LNCAP (cell line): ENCODE measurements at regions not wholly inside any gene's neighbourhood (a gene's known extent, or its start where the extent isn't known, plus 50 kb on each side); places are given as distances from the start of the nearest gene placed in this dataset.

Source experiments
- TF ChIP-seq, protein P1 (sequence below): fragments of 450-650 bp; IDR thresholded peaks from 2 replicates; pipeline ENCODE4 v1.5.1; 2017; ENCODE audit warnings: mild to moderate bottlenecking

GRCh38 chr1:101730559-101730958 is 266.2 kb downstream of the OLFM3 start:
- TF ChIP-seq, protein P1, sequence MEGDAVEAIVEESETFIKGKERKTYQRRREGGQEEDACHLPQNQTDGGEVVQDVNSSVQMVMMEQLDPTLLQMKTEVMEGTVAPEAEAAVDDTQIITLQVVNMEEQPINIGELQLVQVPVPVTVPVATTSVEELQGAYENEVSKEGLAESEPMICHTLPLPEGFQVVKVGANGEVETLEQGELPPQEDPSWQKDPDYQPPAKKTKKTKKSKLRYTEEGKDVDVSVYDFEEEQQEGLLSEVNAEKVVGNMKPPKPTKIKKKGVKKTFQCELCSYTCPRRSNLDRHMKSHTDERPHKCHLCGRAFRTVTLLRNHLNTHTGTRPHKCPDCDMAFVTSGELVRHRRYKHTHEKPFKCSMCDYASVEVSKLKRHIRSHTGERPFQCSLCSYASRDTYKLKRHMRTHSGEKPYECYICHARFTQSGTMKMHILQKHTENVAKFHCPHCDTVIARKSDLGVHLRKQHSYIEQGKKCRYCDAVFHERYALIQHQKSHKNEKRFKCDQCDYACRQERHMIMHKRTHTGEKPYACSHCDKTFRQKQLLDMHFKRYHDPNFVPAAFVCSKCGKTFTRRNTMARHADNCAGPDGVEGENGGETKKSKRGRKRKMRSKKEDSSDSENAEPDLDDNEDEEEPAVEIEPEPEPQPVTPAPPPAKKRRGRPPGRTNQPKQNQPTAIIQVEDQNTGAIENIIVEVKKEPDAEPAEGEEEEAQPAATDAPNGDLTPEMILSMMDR: no peak

DNA sequence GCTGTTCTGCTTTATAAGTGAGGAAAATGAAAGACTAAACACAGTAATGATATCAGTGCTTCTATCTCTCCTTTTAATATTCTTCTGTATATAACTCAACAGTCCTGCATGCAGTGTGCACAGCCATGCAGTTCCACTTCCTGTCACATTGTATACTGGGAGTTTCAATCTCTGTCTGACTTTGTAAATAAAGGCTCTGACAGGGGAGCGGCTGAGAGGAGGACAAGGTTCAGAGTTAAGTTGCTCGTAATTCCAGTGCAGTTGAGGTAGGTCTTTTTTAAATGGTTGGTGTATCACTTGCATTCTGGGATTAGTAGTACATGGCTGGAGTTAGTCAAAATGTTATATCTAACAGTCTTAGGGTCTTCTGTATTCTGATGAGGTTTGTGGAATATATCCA is 264.5 kb downstream of the OLFM3 start:
- TF ChIP-seq, protein P1: no peak

GRCh38 chr1:101733340-101733739 is 263.4 kb downstream of the OLFM3 start:
- TF ChIP-seq, protein P1: no peak

DNA sequence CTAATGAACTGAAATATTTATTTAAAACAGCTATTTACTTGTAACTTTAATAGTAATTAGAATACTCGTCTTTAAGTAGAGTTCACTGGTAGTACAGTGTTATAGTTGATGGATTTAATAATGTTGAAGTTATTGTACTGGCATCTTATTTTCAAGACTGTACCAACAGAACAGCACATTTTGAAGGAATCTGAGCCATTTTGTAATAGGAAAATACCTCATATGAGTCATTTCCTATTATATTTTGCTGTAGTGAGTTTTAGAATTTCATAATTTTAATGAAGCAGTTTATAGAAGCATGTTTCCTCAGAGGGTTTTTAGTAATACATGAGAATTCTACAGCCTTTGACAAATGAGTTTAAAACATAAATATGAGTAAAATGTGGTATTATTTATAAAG is 258.3 kb downstream of the OLFM3 start:
- TF ChIP-seq, protein P1: no peak

DNA sequence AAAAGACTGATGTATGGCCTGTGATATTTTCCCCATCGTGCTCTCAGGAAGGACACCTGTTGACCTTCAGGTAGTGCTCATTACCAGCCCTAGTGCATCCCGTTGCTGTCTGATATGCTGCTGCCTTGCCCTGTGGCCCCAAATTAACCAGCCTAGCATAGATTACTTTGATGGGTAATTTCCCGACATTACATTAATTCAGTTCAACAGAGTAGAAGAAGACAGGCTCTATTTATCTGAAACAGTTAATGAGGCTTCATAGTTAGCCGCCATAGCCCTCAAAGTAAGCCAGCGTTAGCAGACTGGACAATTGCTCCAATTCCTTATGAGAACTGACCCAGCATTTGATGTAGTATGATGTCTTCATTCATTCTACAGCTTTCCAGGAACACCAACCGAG is 257.6 kb downstream of the OLFM3 start:
- TF ChIP-seq, protein P1: no peak

- TF ChIP-seq, protein P1: no peak
Observed at GRCh38 chr1:101739826-101740330, 256.8 kb downstream of the OLFM3 start.

DNA sequence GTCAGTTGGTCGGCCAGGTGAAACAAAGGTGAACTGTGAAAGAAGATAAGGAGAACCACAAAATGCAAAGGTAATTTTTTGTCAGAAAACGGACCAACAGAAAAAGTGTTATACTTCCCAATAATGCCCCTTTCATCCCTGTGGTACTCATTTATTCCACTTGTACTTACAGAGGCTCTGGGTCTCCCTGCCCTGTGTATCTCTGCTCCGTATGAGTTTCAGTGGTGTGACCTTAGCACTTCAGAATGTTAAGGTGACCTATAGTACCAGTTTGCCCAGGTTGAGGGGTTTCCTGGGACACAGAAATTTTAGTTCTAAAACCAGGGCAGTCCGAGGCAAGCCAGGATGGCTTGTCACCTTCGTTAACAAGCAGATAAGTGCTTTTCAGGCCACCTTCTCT is 254.8 kb downstream of the OLFM3 start:
- TF ChIP-seq, protein P1: no peak

DNA sequence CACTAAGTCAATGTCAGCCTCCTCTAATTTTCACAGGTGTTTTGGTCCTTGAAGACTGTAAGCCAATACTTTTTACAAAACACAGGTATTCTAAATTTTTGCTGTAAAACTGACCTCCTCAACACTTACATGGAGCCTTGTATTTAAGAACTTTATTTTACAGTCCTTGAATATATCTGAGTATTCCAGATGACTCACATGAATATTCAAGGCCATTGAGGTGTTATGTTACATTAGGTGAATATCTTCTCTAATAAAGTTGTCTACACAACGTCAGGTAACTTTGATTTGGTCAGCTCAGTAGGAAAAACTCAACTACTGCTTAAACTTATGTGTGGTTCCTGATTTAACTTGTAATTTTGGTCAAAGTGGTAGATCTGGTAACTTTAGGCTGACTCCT is 254.2 kb downstream of the OLFM3 start:
- TF ChIP-seq, protein P1: no peak
